Lower lobe of right lung (tissue), 2 donors: ENCODE measurements at regions not wholly inside any gene's neighbourhood (a gene's known extent, or its start where the extent isn't known, plus 50 kb on each side); places are given as distances from the start of the nearest gene placed in this dataset.

Source experiments
- ATAC-seq, 2 donors: fragments of 200-7000 bp; cut with Tn5 transposase; one replicate each; pipeline ENCODE4 v1.9.1; 2020 to 2022; ENCODE audit warnings: mild to moderate bottlenecking in 2 of 2, moderate library complexity in 2 of 2
- DNase-seq: peaks from one replicate; pipeline ENCODE4 v3.0.0-alpha.2; 2020
- H3K27ac ChIP-seq: fragments of 200-600 bp; one replicate; pipeline ENCODE4 v1.8.0; 2022
- H3K27me3 ChIP-seq: fragments of 200-600 bp; one replicate; pipeline ENCODE4 v1.8.0; 2022; ENCODE audit warnings: low read depth
- H3K36me3 ChIP-seq: fragments of 200-600 bp; one replicate; pipeline ENCODE4 v1.8.0; 2022; ENCODE audit warnings: mild to moderate bottlenecking
- H3K4me1 ChIP-seq: fragments of 200-600 bp; one replicate; pipeline ENCODE4 v1.8.0; 2022
- H3K4me3 ChIP-seq: fragments of 200-600 bp; one replicate; pipeline ENCODE4 v1.8.0; 2022; ENCODE audit warnings: mild to moderate bottlenecking
- H3K9me3 ChIP-seq: fragments of 200-600 bp; one replicate; pipeline ENCODE4 v1.8.0; 2022
- CTCF ChIP-seq: fragments of 200-600 bp; IDR thresholded peaks from one replicate; pipeline ENCODE4 v1.8.0; 2022; ENCODE audit warnings: antibody characterized with exemption, mild to moderate bottlenecking
- intact Hi-C: fragments of 100-400 bp; cut with DNase I; formaldehyde crosslinking; loops from one replicate; pipeline ENCODE4 v1.11.0; 2022
- donor health status: DM: no; HTN: yes; CAD: no; lungs with severe emphysema.

- H3K27ac ChIP-seq = no peak overlapping the region
- no peaks in the 10 kb centered on the region for H3K4me1 ChIP-seq
- no peak overlapping the region for H3K4me3 ChIP-seq
- no peaks in the 10 kb centered on the region for H3K36me3 ChIP-seq
- DNase-seq = no peak
- intact Hi-C loops = no loop called here
- no peak for ATAC-seq
- TF ChIP-seq CTCF = no peak
- no peaks in the 10 kb centered on the region for H3K9me3 ChIP-seq
- no peaks in the 10 kb centered on the region for H3K27me3 ChIP-seq
Observed at GRCh38 chr10:126804396-126804795, 100.8 kb upstream of the DOCK1 start.

GRCh38 chr10:126806498-126806897 is 98.7 kb upstream of the DOCK1 start:
- intact Hi-C loops = no loop called here
- H3K36me3 ChIP-seq = no peaks in the 10 kb centered on the region
- no peak for TF ChIP-seq CTCF
- H3K27ac ChIP-seq = no peak overlapping the region
- DNase-seq (no peak), ATAC-seq (no peak)
- peaks cover 6% of the 10 kb centered on the region for H3K9me3 ChIP-seq
- no peak overlapping the region for H3K4me3 ChIP-seq
- H3K27me3 ChIP-seq = no peaks in the 10 kb centered on the region
- no peaks in the 10 kb centered on the region for H3K4me1 ChIP-seq

GRCh38 chr10:126806991-126807702 is 98.1 kb upstream of the DOCK1 start:
- no peak for TF ChIP-seq CTCF
- DNase-seq (no peak), ATAC-seq (no peak)
- no peaks in the 10 kb centered on the region for H3K4me1 ChIP-seq
- no peak overlapping the region for H3K27ac ChIP-seq
- H3K4me3 ChIP-seq = no peak overlapping the region
- H3K9me3 ChIP-seq = peaks cover 6% of the 10 kb centered on the region
- no peaks in the 10 kb centered on the region for H3K36me3 ChIP-seq
- H3K27me3 ChIP-seq = no peaks in the 10 kb centered on the region
- intact Hi-C loops = no loop called here

GRCh38 chr10:126808103-126808502 is 97.1 kb upstream of the DOCK1 start:
- intact Hi-C loops = no loop called here
- no peak for ATAC-seq
- Histone ChIP-seq H3K27ac (no peak overlapping the region), H3K4me1 (no peaks in the 10 kb centered on the region), H3K36me3 (no peaks in the 10 kb centered on the region), H3K27me3 (no peaks in the 10 kb centered on the region), H3K4me3 (no peak overlapping the region), H3K9me3 (peaks cover 6% of the 10 kb centered on the region)
- no peak for DNase-seq
- TF ChIP-seq CTCF = no peak

GRCh38 chr10:126813432-126813831 is 91.8 kb upstream of the DOCK1 start:
- TF ChIP-seq CTCF = no peak
- intact Hi-C loops = no loop called here
- Histone ChIP-seq H3K9me3 (peaks cover 6% of the 10 kb centered on the region), H3K27ac (no peak overlapping the region), H3K4me3 (no peak overlapping the region), H3K4me1 (no peaks in the 10 kb centered on the region), H3K27me3 (no peaks in the 10 kb centered on the region), H3K36me3 (no peaks in the 10 kb centered on the region)
- ATAC-seq (no peak), DNase-seq (no peak)
